Calu3 (cell line): ENCODE measurements at regions not wholly inside any gene's neighbourhood (a gene's known extent, or its start where the extent isn't known, plus 50 kb on each side); places are given as distances from the start of the nearest gene placed in this dataset.
"Not testable (repeated sequence)": the region's sequence is repeated elsewhere in the genome, so short reads cannot be mapped to it uniquely, and the experiment has no call there.

Experiments used
- BruUV-seq: library from RNA; stranded (reverse); fragments of 400-500 nt; replicated peaks from 2 replicates; lab custom pipeline; 2021; lab: Mats Ljungman, UMichigan
- CTCF ChIA-PET: fragments of 300-600 bp; sonication (Branson Sonifier 250); formaldehyde crosslinking; loops from one replicate; lab custom pipeline; 2022; ENCODE audit warnings: antibody characterized with exemption; lab: Charles Lee
- DNase-seq: peaks from one replicate; pipeline ENCODE4 v3.0.0; 2022
- H3K27ac Mint-ChIP-seq: one replicate; pipeline ENCODE4 v1.8.0; 2022; ENCODE audit warnings: mixed read lengths; ENCODE audit not compliant: unreplicated experiment
- H3K27me3 Mint-ChIP-seq: one replicate; pipeline ENCODE4 v1.8.0; 2022; ENCODE audit warnings: mixed read lengths; ENCODE audit not compliant: unreplicated experiment
- H3K36me3 Mint-ChIP-seq: one replicate; pipeline ENCODE4 v1.8.0; 2022; ENCODE audit warnings: mild to moderate bottlenecking, moderate library complexity, mixed read lengths; ENCODE audit not compliant: insufficient read depth, unreplicated experiment
- H3K4me1 Mint-ChIP-seq: one replicate; pipeline ENCODE4 v1.8.0; 2022; ENCODE audit warnings: mild to moderate bottlenecking, low read depth, mixed read lengths; ENCODE audit not compliant: unreplicated experiment
- H3K4me3 Mint-ChIP-seq: one replicate; pipeline ENCODE4 v1.8.0; 2022; ENCODE audit warnings: mild to moderate bottlenecking, low read depth, moderate library complexity, mixed read lengths; ENCODE audit not compliant: unreplicated experiment
- H3K9me3 Mint-ChIP-seq: one replicate; pipeline ENCODE4 v1.8.0; 2022; ENCODE audit warnings: low read depth, mixed read lengths; ENCODE audit not compliant: unreplicated experiment
- intact Hi-C: fragments of 100-400 bp; cut with micrococcal nuclease; formaldehyde crosslinking; loops from one replicate; pipeline ENCODE4 v1.10.0; 2022; ENCODE audit not compliant: unreplicated experiment
- TF ChIP-seq, protein P1 (sequence below): fragments of 200-600 bp; IDR thresholded peaks from one replicate; pipeline ENCODE4 v1.8.0; 2022; ENCODE audit warnings: antibody characterized with exemption; ENCODE audit not compliant: unreplicated experiment

GRCh38 chr4:38531141-38531727 is 132.8 kb upstream of the KLF3 start:
- Mint-ChIP-seq H3K4me3 (no peak overlapping the region), H3K9me3 (no peaks in the 10 kb centered on the region), H3K4me1 (peaks cover 11% of the 10 kb centered on the region), H3K27ac (no peak overlapping the region), H3K36me3 (no peaks in the 10 kb centered on the region), H3K27me3 (no peaks in the 10 kb centered on the region)
- intact Hi-C loops, result no loop called here
- BruUV-seq, result no TSS peak
- no peak for DNase-seq
- CTCF ChIA-PET, result no interaction called here
- TF ChIP-seq, protein P1, sequence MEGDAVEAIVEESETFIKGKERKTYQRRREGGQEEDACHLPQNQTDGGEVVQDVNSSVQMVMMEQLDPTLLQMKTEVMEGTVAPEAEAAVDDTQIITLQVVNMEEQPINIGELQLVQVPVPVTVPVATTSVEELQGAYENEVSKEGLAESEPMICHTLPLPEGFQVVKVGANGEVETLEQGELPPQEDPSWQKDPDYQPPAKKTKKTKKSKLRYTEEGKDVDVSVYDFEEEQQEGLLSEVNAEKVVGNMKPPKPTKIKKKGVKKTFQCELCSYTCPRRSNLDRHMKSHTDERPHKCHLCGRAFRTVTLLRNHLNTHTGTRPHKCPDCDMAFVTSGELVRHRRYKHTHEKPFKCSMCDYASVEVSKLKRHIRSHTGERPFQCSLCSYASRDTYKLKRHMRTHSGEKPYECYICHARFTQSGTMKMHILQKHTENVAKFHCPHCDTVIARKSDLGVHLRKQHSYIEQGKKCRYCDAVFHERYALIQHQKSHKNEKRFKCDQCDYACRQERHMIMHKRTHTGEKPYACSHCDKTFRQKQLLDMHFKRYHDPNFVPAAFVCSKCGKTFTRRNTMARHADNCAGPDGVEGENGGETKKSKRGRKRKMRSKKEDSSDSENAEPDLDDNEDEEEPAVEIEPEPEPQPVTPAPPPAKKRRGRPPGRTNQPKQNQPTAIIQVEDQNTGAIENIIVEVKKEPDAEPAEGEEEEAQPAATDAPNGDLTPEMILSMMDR, result no peak

DNA sequence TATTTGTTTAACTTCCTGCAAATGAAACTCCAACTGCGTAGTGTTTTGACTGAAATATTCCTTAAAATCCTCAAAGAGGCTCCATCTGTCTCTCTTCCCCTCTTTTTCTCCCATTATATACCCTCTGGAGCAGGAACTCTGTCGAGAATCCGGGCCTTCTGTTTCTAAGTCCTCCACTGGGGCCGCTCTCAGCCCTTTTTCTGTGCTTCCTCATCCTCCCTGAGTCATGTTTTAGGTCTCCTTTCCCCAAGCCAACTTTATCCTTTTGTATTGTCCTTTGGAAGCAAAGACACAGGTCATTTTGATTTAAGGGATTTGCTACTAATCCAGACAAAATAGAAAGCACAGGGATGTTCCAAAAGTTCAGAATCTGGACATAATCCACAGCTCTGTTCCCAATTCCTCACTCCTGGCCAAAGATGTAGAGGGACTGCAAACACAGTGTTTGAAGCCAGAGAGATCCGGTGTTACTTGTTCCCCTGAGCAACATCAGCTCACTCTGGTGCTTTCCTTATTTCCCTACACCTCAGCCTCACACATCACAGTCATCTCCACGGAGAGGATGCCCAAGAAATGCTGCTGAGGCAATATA is 131.0 kb upstream of the KLF3 start:
- TF ChIP-seq, protein P1, result no peak
- intact Hi-C loops, result no loop called here
- Mint-ChIP-seq H3K27ac (no peak overlapping the region), H3K9me3 (no peaks in the 10 kb centered on the region), H3K4me1 (peaks cover 11% of the 10 kb centered on the region), H3K27me3 (no peaks in the 10 kb centered on the region), H3K36me3 (no peaks in the 10 kb centered on the region), H3K4me3 (no peak overlapping the region)
- no peak for DNase-seq
- CTCF ChIA-PET, result no interaction called here
- no TSS peak for BruUV-seq

DNA sequence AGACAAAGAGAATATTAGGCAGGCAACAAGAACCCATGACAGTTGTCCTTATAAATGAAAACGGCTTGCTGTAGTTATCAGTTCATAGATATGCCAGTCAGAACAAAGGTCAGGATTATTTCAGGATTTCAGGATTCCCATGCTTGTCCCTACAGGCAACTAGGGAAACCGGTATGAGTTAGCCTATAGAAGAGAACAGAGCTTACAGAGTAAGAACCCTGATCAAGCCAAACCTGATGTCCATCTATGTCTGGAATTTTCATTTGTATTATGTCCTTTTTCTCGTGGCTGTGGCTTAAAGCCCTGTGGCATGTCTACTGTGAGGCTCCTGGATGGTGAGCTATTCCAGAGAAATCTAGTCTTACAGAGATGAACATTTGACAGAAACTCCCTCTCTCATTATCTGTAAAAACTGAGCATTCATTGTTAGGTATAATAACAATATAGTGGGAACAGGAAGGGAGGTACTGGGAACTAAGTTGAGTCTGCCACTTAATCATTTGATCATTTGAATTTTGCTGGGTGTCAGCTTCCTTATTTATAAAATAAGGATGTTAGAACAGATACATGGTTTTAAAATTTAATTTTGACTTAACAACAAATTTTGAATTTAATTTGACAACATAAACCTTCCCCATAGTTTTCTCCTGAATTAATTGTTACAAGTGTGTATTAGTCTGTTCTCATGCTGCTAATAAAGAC is 129.5 kb upstream of the KLF3 start:
- no peaks in the 10 kb centered on the region for H3K9me3 Mint-ChIP-seq
- BruUV-seq, result no TSS peak
- intact Hi-C loops, result no loop called here
- CTCF ChIA-PET, result no interaction called here
- TF ChIP-seq, protein P1, result no peak
- H3K4me3 Mint-ChIP-seq, result no peak overlapping the region
- H3K27me3 Mint-ChIP-seq, result no peaks in the 10 kb centered on the region
- H3K27ac Mint-ChIP-seq, result no peak overlapping the region
- H3K36me3 Mint-ChIP-seq, result no peaks in the 10 kb centered on the region
- peaks cover 3% of the 10 kb centered on the region for H3K4me1 Mint-ChIP-seq
- DNase-seq, result no peak

DNA sequence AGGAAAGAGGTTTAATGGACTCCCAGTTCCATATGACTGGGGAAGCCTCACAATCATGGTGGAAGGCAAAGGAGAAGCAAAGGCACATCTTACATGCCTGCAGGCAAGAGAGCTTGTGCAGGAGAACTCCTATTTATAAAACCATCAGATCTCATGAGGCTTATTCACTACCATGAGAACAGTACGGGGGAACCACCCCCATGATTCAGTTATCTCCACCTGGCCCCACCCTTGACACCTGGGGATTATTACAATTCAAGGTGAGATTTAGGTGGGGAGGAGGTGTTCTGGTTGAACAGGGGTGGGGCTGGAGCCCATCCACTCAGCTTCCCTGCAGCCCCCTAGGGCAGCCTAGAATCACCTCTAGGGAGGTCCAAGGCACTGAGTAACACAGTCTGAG is 128.9 kb upstream of the KLF3 start:
- DNase-seq, CTCF ChIA-PET, H3K4me3 Mint-ChIP-seq: not testable (repeated sequence)

GRCh38 chr4:38535717-38536116 is 128.3 kb upstream of the KLF3 start:
- H3K36me3 Mint-ChIP-seq, result no peaks in the 10 kb centered on the region
- H3K27me3 Mint-ChIP-seq, result no peaks in the 10 kb centered on the region
- no peak overlapping the region for H3K27ac Mint-ChIP-seq
- intact Hi-C loops, result no loop called here
- no TSS peak for BruUV-seq
- no peaks in the 10 kb centered on the region for H3K9me3 Mint-ChIP-seq
- no peak for DNase-seq
- CTCF ChIA-PET, result no interaction called here
- no peaks in the 10 kb centered on the region for H3K4me1 Mint-ChIP-seq
- H3K4me3 Mint-ChIP-seq, result no peak overlapping the region
- TF ChIP-seq, protein P1, result no peak

More for the DNA sequence above, 128.9 kb upstream of the KLF3 start:
- BruUV-seq, H3K9me3 Mint-ChIP-seq, H3K27me3 Mint-ChIP-seq, H3K4me1 Mint-ChIP-seq, H3K36me3 Mint-ChIP-seq, H3K27ac Mint-ChIP-seq, intact Hi-C loops: not testable (repeated sequence)
